GM21529 (cell line): ENCODE measurements at regions not wholly inside any gene's neighbourhood (a gene's known extent, or its start where the extent isn't known, plus 50 kb on each side); places are given as distances from the start of the nearest gene placed in this dataset.
"Not testable (repeated sequence)": the region's sequence is repeated elsewhere in the genome, so short reads cannot be mapped to it uniquely, and the experiment has no call there.

Source experiments
- ATAC-seq: cut with Tn5 transposase; IDR thresholded peaks from one replicate; pipeline ENCODE4 v1.9.1; 2021; ENCODE audit not compliant: unreplicated experiment

DNA sequence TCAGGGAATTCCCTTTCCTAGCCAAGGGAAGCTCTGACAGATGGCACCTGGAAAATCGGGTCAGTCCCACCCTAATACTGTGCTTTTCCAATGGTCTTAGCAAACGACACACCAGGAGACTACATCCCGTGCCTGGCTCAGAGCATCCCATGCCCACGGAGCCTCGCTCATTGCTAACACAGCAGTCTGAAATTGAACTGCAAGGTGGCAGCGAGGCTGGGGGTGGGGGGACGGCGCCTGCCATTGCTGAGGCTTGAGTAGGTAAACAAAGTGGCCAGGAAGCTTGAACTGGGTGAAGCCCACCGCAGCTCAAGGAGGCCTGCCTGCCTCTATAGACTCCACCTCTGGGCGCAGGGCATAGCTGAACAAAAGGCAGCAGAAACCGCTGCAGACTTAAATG lies 279.5 kb upstream of the LUZP2 start:
- not testable (repeated sequence) for ATAC-seq

- no peak for ATAC-seq
Measured at GRCh38 chr11:24225501-24225900, 271.4 kb upstream of the LUZP2 start.

- no peak for ATAC-seq
Measured at GRCh38 chr11:24226606-24227005, 270.2 kb upstream of the LUZP2 start.

- ATAC-seq = no peak
Measured at GRCh38 chr11:24233041-24233440, 263.8 kb upstream of the LUZP2 start.

DNA sequence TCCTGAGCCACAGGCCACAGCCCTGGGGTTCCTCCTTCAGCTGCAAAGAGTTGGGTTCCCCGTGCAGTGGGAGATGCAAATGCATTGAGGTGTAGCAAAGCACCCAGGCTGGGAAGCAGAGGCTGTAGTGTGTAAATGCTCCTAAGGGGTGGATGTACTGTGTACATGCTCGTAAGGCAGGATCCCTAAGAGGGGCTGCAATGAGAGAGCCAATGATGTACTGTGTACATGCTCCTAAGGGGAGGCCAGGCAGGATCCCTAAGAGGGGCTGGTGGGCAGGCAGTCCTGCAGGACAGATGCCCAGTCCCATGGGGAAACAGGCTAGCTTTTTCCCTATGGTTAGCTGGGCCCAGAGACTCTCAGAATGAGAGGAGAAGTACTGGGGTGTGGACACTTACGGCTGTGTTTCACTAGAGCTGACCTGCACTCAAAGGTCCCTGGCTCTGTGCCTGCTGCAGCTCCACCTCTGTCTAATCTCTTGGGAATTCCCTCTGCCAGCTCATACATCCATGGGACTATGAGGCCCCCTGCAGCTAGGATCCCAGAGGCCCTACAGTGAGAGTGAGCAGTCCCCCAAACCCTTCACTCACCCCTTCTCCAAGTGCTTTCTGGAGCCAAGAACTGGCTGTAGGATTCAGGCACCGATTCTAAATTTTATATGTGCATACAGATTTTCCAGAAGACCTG lies 261.9 kb upstream of the LUZP2 start:
- no peak for ATAC-seq

DNA sequence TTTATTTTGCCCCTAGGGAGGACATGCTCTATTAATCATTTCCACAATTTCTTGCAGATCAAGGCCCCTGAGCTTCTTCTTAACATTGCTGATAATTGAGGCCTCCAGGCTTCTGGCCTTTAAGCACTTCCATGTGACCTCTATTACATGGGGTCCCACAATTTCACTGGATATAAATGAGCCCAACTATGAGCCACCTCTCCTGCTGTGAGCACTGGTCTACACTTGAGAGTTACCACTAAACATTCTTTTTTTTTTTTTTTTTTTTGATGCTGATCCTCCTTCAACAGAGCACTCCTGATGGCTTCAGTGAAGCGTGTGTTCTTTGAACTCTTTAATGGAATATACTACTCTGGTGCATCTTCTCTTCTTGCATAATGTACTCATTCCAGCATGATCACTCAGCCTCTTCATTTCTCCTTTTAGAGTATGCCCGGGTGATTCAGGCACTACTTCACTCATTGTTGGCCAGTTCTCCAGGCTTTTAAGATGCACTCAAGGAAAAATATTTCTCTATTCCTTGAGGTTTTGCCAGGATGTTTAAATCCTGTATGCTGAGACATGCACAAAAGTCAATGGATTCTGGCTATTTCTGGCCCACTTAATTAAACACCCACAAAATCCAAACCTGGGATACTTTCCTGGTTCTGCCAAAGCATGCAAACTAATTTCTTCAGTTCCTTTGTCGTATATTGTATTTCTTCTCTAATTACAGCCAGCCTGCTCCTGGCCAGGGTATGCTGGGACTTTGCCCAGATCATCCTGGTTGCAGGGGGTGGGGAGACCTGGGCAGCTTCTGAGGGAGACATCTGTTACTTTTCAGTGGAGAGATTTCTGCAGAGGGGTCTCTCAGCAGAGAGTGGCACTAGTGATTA lies 257.8 kb upstream of the LUZP2 start:
- ATAC-seq = no peak

DNA sequence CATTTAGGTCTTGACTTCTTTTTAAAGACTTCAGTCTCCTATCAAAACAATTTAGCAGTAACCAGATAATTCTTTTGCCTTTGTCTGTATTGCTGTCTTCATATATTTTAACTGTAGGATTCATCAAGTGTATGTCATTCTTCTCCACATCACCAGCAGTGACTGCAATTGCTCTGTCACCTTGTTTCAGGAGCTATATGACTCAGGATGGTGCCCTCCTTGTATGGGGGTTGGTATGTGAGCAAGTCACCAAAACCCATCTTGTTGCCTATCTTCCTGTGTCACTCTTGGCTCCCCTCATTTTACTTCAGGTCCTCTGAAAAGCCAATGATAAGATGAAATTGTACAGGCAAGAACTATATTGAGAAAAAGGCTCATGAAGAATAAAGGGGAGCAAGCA lies 256.9 kb upstream of the LUZP2 start:
- ATAC-seq = no peak

- no peak for ATAC-seq
Measured at GRCh38 chr11:24240496-24241175, 256.2 kb upstream of the LUZP2 start.

DNA sequence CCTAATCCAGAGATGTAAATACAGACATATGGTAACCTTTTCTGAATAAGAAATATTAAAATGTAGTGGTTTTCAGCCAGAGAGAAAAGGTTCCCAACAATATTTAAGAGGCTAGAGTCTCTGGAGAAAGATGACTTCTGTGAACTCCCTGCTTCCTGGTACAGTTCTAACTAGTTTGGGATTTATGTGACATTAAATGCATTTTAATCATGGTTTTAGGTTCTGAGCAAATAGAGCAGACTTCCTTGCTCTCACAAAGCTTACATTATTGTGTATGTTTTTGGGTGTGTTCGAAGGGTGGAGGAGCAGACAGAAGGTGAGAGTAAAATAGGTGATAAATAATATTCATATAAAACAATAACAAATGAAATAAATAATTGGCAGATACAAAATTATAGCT lies 250.1 kb upstream of the LUZP2 start:
- ATAC-seq = no peak

- no peak for ATAC-seq
Measured at GRCh38 chr11:24247846-24248245, 249.0 kb upstream of the LUZP2 start.

GRCh38 chr11:24249921-24250320 lies 246.9 kb upstream of the LUZP2 start:
- no peak for ATAC-seq

DNA sequence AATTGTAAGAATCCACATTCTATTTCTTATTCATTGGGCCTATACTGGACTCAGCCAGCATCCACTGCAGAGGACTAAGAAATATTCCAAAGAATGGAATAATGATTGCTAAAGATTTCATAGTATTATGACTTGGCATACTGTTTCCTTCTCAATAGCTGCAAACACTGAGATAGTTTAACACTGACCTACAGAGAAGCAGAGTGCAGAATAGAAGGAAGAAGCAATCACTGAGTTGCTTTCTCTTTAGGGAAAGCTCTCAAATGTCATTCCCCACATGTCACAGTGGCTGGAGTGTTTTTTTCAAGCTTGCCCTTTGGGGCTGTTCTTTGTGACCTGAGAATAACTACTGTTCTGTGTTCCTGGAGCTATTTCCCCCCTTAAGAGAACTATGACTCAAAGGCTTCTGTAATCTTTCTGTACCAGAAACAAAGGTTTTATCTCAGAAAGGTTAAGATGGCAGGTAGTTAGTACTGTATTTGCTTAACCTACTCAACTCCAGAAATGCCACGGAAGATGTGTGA lies 243.6 kb upstream of the LUZP2 start:
- ATAC-seq = no peak

DNA sequence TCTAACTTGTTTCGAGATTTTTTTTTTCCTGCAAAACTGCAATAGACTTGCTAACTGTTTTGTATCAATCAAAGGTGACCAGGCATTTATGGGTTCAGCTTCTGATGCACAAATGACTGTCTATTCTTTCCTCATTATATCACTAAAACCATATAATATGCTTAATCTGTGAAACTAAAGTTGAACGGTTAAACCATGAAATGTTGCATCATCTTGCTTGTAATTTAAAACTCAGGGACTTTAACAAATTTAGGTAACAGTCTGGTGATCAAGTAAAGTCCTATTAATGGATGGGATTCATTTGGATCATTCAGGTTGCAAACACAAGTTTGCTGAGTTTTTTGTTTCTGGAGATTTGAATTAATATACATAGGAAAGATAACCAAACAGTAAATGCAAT lies 232.0 kb upstream of the LUZP2 start:
- no peak for ATAC-seq

- no peak for ATAC-seq
Measured at GRCh38 chr11:24267014-24267413, 229.8 kb upstream of the LUZP2 start.

GRCh38 chr11:24271798-24272197 lies 225.1 kb upstream of the LUZP2 start:
- ATAC-seq = no peak

GRCh38 chr11:24274214-24274781 lies 222.6 kb upstream of the LUZP2 start:
- not testable (repeated sequence) for ATAC-seq

GRCh38 chr11:24286238-24286637 lies 210.6 kb upstream of the LUZP2 start:
- ATAC-seq = no peak

GRCh38 chr11:24289301-24289700 lies 207.6 kb upstream of the LUZP2 start:
- ATAC-seq = no peak

DNA sequence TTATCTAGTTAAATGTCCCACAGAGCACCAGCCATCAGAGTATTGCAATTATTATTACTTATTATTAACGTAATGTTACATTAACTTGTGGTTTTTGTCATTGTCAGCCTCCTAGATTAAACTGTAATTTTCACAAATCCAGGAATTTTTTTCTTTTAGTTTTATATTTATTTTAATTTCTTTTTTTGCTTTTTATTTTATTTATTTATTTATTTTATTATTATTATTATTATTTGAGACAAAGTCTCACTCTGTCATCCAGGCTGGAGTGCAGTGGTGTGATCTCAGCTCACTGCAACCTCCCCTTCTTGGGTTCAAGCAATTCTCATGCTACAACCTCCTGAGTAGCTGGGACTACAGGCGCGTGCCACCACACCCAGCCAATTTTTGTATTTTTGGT lies 202.9 kb upstream of the LUZP2 start:
- ATAC-seq = no peak

- no peak for ATAC-seq
Measured at GRCh38 chr11:24295360-24295759, 201.5 kb upstream of the LUZP2 start.

DNA sequence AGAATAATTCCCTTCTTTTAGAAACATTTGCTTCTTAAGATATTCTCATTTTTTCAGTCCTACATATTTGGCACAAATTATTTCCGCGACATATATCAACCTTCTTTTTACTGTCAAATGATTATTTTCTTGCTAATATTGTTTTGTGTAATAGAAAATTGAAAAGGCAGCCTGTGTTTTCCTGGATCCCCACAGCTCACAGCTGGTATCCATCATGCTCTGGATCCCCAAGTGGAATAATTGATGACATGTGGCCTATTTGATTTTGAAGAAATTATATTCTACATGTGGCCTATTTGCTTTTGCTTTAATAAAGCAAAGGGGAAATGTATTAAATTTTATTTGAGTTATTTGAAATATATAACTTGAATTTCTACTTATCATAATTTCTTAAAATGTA lies 199.4 kb upstream of the LUZP2 start:
- no peak for ATAC-seq
